Tibial nerve (tissue), 4 donors: ENCODE measurements at regions not wholly inside any gene's neighbourhood (a gene's known extent, or its start where the extent isn't known, plus 50 kb on each side); places are given as distances from the start of the nearest gene placed in this dataset.

ENCODE experiments used
- CTCF ChIP-seq, 5 experiments: fragments of 200-600 bp in 3 of 5; fragments of 450-650 bp in 2 of 5; sonication (generic) in 3 of 5; IDR thresholded peaks; one replicate each; pipeline ENCODE4 v1.5.1; 2016 to 2019; ENCODE audit warnings: antibody characterized with exemption in 5 of 5, mild to moderate bottlenecking in 3 of 5, moderate library complexity in 2 of 5
- EP300 ChIP-seq, 2 donors: sonication (generic); formaldehyde crosslinking; IDR thresholded peaks; one replicate each; pipeline ENCODE4 v1.6.1; 2017; ENCODE audit warnings: antibody characterized with exemption in 2 of 2, mild to moderate bottlenecking in 1 of 2
- POLR2A ChIP-seq, 2 donors: fragments of 450-650 bp; IDR thresholded peaks; one replicate each; pipeline ENCODE4 v1.6.1; 2017; ENCODE audit warnings: antibody characterized with exemption in 2 of 2, mild to moderate bottlenecking in 2 of 2, moderate library complexity in 2 of 2

DNA sequence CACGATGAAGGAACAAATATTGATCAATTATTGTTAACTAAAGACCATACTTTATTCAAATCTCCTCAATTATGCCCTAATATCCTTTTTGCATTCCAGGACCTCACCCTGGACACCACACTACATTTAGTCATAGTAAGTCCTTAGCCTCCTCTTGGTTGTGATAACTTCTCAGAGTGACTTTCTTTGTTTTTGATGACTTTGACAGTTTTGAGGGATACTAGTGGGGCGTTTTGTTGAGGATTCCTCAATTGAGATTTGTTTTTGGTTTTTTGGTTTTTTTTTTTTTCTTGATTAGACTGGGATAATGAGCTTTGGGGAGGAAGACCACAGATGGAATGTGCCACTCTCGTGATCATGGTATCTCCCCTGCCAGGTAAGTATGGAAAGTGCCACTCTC is 105.5 kb downstream of the SOX9 start:
- TF ChIP-seq EP300 (IDR thresholded peaks at IDR 0.05), result no peak
- no peak for TF ChIP-seq CTCF (IDR thresholded peaks at IDR 0.05)
- TF ChIP-seq POLR2A (IDR thresholded peaks at IDR 0.05), result no peak
